RPMI8226 (cell line): ENCODE measurements at regions not wholly inside any gene's neighbourhood (a gene's known extent, or its start where the extent isn't known, plus 50 kb on each side); places are given as distances from the start of the nearest gene placed in this dataset.
"Not testable (repeated sequence)": the region's sequence is repeated elsewhere in the genome, so short reads cannot be mapped to it uniquely, and the experiment has no call there.

Experiments
- DNase-seq: peaks from one replicate; pipeline ENCODE4 v3.0.0-alpha.2; 2015

DNA sequence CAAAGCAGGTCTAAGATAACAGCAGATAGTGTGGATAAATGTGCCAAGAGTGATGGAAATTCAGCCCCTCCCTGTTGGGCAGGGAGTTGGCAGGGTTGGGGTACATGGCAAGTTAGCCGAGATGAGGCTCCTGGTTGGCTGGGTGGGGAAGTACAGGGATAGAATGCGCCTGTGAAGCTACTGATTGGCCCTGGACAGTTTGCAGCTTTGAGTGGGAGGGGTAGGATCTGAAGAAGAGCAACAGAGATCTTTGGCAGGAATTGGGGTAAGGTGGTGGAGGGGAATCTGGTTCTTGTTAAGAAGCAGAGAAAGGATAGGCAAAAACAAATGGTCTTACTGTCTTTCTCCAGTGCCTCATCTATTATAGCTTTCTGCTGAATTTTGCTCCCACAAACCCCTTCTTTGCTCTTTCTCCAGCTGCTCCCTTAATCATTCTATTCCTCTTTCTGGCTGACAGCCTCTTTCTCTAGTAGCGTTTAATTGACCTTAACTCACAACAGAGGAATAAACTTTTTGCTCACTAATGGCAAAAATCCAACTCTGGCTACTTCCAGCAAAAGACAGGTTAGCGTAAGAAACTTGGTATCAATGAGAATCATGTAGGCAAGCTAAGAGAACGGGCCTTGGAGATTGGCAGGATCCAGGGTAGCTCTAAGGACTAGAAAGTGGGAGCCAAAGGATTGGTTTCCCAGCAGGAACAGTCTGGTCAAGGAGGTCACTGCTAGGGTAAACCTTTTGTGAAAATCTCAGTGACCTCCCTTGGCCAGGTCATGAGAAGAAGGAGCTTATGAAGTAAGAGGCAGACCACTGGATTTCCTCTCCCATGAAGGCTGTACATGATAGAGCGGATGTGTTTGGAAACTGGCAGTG is 86.3 kb upstream of the CARMIL1 start:
- DNase-seq: no peak

GRCh38 chr6:25193460-25194171 is 85.6 kb upstream of the CARMIL1 start:
- DNase-seq: peak; percentile 31

GRCh38 chr6:25194172-25194678 is 84.9 kb upstream of the CARMIL1 start:
- DNase-seq: no peak

DNA sequence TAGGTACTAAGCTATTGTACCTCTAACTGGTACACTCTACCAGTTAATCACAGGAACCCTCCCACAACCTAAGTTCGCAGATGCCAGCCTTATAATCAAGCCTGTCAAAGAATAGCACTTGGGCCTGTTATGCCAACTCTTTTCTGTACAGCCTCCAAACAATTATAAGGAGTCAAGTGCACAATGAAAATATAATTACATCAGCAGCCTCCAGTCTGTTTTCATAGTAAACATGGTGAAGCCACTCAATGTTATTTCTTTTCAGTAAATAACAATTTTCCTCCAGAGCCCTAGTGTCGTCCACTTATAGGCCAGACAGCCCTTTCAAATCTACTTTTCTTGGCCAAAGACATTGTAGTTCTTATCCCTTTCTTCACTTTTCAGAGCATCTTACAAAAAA is 82.7 kb upstream of the CARMIL1 start:
- no peak for DNase-seq

- DNase-seq: no peak
These were observed 82.1 kb upstream of the CARMIL1 start for GRCh38 chr6:25197111-25197510.

- no peak for DNase-seq
These were observed 79.6 kb upstream of the CARMIL1 start for GRCh38 chr6:25199544-25199943.

- no peak for DNase-seq
These were observed 76.7 kb upstream of the CARMIL1 start for GRCh38 chr6:25202504-25202903.

DNA sequence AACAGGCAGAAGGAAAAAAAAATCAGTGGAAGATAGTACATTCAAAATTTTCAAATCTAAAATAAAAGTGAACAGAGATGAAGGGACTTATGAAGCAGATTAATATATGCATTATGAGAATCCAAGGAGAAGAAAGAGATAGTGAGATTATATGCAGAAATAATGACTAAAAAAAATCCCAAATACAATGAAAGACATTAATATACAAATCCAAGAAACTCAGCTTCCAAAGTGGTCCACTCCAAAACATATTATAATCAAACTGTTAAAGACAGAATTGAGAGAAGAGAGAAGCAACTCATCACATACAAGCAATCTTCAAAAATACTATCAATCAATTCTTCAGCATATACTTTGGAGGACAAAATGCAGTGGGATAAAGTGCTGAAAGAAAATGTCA is 73.5 kb upstream of the CARMIL1 start:
- no peak for DNase-seq

DNA sequence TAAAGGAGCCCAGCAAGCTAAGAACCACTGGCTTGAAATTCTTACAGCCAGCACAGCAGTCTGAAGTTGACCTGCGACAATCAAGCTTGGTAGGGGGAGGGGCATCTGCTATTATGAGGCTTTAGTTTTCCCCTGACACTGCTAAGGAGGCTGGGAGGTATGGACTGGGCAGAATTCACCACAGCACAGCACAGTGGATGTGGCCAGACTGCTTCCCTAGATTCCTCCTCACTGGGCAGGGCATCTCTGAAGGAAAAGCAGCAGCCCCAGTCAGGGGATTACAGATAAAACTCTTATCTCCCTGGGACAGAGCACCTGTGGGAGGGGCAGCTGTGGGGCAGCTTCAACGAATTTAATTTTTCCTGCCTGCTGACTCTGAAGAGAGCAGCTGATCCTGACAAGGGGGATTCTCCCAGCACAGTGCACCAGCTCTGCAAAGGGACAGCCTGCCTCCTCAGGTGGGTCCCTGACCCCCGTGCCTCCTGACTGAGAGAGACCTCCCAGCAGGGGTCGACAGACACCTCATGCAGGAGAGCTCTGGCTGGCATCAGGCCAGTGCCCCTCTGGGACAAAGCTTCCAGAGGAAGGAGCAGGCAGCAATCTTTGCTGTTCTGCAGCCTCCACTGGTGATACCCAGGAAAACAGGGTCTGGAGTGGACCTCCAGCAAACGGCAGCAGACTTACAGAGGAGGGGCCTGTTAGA is 71.6 kb upstream of the CARMIL1 start:
- DNase-seq: not testable (repeated sequence)

GRCh38 chr6:25215881-25216280 is 63.3 kb upstream of the CARMIL1 start:
- DNase-seq: no peak

- DNase-seq: no peak
These were observed 61.9 kb upstream of the CARMIL1 start for GRCh38 chr6:25217302-25217701.

DNA sequence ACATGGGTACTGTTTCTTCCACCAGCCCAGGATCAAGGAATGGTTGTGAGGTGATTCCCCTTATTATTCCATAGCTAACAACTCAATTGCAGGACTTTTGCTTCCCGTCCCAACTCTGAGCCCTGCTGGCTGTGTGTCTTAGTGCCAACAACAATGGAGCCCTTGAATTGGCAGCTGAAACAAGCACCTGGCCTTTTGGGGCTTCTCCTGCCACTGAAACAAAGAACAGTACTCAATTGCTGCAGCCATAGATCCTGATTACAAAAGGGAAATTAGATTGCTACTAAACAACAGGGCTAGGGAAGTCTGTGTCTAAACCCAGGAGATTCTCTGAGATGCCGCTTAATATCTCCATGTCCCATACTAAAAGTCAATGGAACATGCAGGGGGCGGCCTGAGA is 61.3 kb upstream of the CARMIL1 start:
- DNase-seq: no peak

DNA sequence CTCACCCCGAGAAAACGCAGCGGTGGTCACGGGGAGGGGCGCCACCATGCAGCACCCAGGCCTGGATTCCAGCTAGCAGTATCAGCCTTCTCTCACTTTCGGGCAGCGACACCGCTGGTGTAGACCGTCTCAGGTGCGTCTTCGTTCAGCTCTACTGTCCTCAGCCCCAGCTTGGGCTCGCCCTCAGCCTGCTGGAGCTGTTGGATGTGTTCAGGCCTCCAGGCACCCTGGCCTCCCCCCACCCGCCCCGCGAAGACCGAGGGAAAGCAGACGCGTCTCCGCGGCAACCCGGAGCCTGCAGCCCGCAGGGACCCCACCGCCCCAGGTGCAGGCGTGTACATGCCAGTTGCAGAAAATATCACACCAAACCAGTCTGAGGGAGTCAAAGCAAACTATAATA is 60.8 kb upstream of the CARMIL1 start:
- no peak for DNase-seq

GRCh38 chr6:25219216-25219916 is 59.8 kb upstream of the CARMIL1 start:
- DNase-seq: no peak

DNA sequence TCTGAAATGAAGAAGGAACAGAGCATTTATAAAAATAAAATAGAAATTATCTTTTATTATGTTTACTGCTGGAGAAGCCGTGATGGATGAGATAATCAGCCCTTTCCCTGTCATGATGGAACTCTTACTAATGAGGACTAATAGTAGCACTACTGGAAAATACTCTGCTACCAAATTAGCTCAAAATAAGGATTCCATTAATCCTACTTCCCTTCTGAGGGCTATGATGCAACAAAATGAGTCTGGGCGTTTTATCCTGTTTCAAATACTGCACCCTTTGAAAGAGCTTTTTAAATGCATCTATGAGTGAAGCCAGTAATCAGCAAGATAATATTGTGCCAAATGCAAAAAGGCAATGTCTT is 59.3 kb upstream of the CARMIL1 start:
- DNase-seq: no peak

DNA sequence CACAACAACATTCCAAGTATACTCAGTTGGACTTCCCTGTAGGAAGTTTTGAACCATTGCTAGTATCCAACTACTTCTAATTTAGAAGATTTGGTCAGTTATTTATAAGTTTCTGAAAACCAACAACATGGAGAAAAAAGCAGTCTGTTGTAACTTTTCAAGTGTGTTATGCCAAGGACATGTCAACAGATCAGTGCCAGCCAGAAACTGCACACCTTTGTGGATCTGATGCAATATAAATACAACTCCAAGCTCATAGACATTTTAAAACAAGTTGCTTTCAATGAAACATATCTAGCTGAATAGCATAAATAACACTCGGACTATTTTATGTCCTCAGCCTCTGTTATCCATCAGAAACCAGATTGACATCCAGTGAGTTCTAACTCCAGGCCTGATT is 58.3 kb upstream of the CARMIL1 start:
- no peak for DNase-seq

- no peak for DNase-seq
These were observed 57.0 kb upstream of the CARMIL1 start for GRCh38 chr6:25222006-25222678.

GRCh38 chr6:25223490-25223991 is 55.6 kb upstream of the CARMIL1 start:
- peak; percentile 76 for DNase-seq

GRCh38 chr6:25224242-25224641 is 54.9 kb upstream of the CARMIL1 start:
- DNase-seq: no peak

DNA sequence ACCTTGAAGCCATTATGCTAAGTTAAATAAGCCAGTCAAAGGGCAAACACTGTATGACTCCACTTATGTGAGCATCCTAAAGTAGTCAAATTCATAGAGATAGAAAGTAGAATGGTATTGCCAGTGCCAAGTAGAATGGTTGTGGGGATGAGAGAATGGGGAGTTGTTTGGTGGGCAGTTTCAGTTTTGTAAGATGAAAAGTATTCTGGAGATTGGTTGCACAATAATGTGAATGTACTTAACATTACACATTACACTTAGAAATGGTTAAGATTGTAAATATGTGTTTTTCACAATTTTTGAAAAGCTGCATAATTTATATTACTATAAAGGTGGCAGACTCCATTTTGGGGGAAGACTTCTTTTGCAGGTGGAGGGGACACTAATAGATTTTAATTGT is 51.3 kb upstream of the CARMIL1 start:
- no peak for DNase-seq
